GM12878 (cell line): ENCODE measurements at regions not wholly inside any gene's neighbourhood (a gene's known extent, or its start where the extent isn't known, plus 50 kb on each side); places are given as distances from the start of the nearest gene placed in this dataset.

Experiments used
- ATAC-seq: fragments of 200-7000 bp; cut with Tn5 transposase; 3 replicates; pipeline ENCODE4 v1.9.1; 2020; ENCODE audit warnings: mild to moderate bottlenecking, moderate library complexity
- BruUV-seq: library from RNA; stranded (reverse); fragments of 400-500 nt; replicated peaks from 2 replicates; lab custom pipeline; 2021; lab: Mats Ljungman, UMichigan
- CTCF ChIA-PET: fragments of 300-600 bp; sonication (Branson Sonifier 250); formaldehyde crosslinking; extraction: SDS; loops from one replicate; lab custom pipeline; 2021; ENCODE audit warnings: inconsistent platforms; lab: Yijun Ruan, JAX
- POLR2A ChIA-PET: fragments of 350-600 bp; formaldehyde crosslinking; extraction: SDS; loops from one replicate; lab custom pipeline; 2021; ENCODE audit warnings: inconsistent platforms; lab: Charles Lee
- RAD21 ChIA-PET: fragments of 300-600 bp; sonication (Branson Sonifier 250); formaldehyde crosslinking; loops from one replicate; lab custom pipeline; 2023; ENCODE audit warnings: antibody characterized with exemption; ENCODE audit not compliant: unreplicated experiment; lab: Charles Lee
- SMC1A ChIA-PET: fragments of 300-600 bp; sonication (Branson Sonifier 250); formaldehyde crosslinking; loops from one replicate; lab custom pipeline; 2023; ENCODE audit not compliant: unreplicated experiment, uncharacterized antibody; lab: Charles Lee
- DNase-seq: peaks from one replicate; pipeline ENCODE4 v3.0.0-alpha.2; 2011; ENCODE audit warnings: low read depth, low spot score
- FAIRE-seq: peaks from 3 replicates; lab custom pipeline; 2011; peaks lifted over from hg19 to GRCh38; lab: Jason Lieb, UNC
- H2AFZ ChIP-seq: 2 replicates; pipeline ENCODE4 v1.6.0; 2011; ENCODE audit warnings: low read depth, low read length, control low read depth; ENCODE audit not compliant: control insufficient read depth
- H3K27ac ChIP-seq: 2 replicates; pipeline ENCODE4 v1.5.1; 2011; ENCODE audit warnings: control low read depth; ENCODE audit not compliant: control insufficient read depth, insufficient read depth
- H3K27me3 ChIP-seq, 2 experiments: replicated peaks in 1 of 2; 2 replicates each; pipeline versions ENCODE4 v1.6.0 to v1.6.1; 2011; ENCODE audit warnings: low read length in 1 of 2; ENCODE audit not compliant: control insufficient read depth in 2 of 2, insufficient read depth in 2 of 2
- H3K36me3 ChIP-seq, 2 experiments: 2 replicates each; pipeline ENCODE4 v1.5.1; 2011; ENCODE audit warnings: low read length in 1 of 2; ENCODE audit not compliant: control insufficient read depth in 2 of 2, insufficient read depth in 2 of 2
- H3K4me1 ChIP-seq: 2 replicates; pipeline ENCODE4 v1.6.1; 2011; ENCODE audit warnings: mild to moderate bottlenecking, low read length, moderate library complexity, mixed read lengths; ENCODE audit not compliant: control insufficient read depth, insufficient read depth
- H3K4me2 ChIP-seq: 2 replicates; pipeline ENCODE4 v1.6.0; 2011; ENCODE audit warnings: control low read depth; ENCODE audit not compliant: control insufficient read depth, insufficient read depth
- H3K4me3 ChIP-seq: fragments of 200-600 bp; sonication (generic); 2 replicates; pipeline ENCODE4 v1.5.1; 2016
- H3K79me2 ChIP-seq: 2 replicates; pipeline ENCODE4 v1.6.0; 2011; ENCODE audit warnings: low read length; ENCODE audit not compliant: control insufficient read depth, insufficient read depth
- H3K9ac ChIP-seq: 2 replicates; pipeline ENCODE4 v1.8.0; 2011; ENCODE audit warnings: low read length, control low read depth, mixed read lengths; ENCODE audit not compliant: control insufficient read depth, insufficient read depth
- H3K9me3 ChIP-seq: replicated peaks from 3 replicates; pipeline ENCODE4 v1.5.1; 2011; ENCODE audit warnings: mild to moderate bottlenecking, low read length; ENCODE audit not compliant: control insufficient read depth, insufficient read depth
- H4K20me1 ChIP-seq: 2 replicates; pipeline ENCODE4 v1.6.0; 2011; ENCODE audit not compliant: control insufficient read depth, insufficient read depth
- HCFC1 ChIP-seq: fragments of 150-350 bp; IDR thresholded peaks from 2 replicates; pipeline ENCODE4 v1.6.1; 2014; ENCODE audit warnings: low read length
- NR2C2 ChIP-seq: IDR thresholded peaks from 2 replicates; pipeline ENCODE4 v1.6.1; 2011; ENCODE audit warnings: borderline replicate concordance, low read depth; ENCODE audit not compliant: control insufficient read depth, insufficient read length
- POLR2A ChIP-seq: IDR thresholded peaks from 2 replicates; pipeline ENCODE4 v1.6.1; 2011; ENCODE audit warnings: low read depth, mild to moderate bottlenecking, low read length
- SMC3 ChIP-seq: IDR thresholded peaks from 2 replicates; pipeline ENCODE4 v1.6.1; 2011; ENCODE audit warnings: low read length, improper control_type of control experiment, borderline replicate concordance
- whole genome bisulfite sequencing: methylation state at CpG from one replicate; pipeline ENCODE4 v1.1.6; 2016; ENCODE audit warnings: low lambda C conversion rate; ENCODE audit not compliant: insufficient replicate concordance, insufficient coverage; ENCODE audit errors: missing lambda C conversion rate; 5-methylcytosine and 5-hydroxymethylcytosine counted together
- in situ Hi-C: fragments of 300-500 bp; cut with MboI; formaldehyde crosslinking; loops from 9 replicates; pipeline ENCODE4 v1.14.3; 2018; ENCODE audit warnings: mixed read lengths
- intact Hi-C: fragments of 100-400 bp; cut with micrococcal nuclease; formaldehyde crosslinking; loops from one replicate; pipeline ENCODE4 v1.14.2; 2022; ENCODE audit not compliant: unreplicated experiment
- TF ChIP-seq, protein P1 (sequence below): fragments of 450-650 bp; IDR thresholded peaks from 2 replicates; pipeline ENCODE4 v1.6.1; 2017; ENCODE audit warnings: antibody characterized with exemption, mild to moderate bottlenecking, moderate library complexity

DNA sequence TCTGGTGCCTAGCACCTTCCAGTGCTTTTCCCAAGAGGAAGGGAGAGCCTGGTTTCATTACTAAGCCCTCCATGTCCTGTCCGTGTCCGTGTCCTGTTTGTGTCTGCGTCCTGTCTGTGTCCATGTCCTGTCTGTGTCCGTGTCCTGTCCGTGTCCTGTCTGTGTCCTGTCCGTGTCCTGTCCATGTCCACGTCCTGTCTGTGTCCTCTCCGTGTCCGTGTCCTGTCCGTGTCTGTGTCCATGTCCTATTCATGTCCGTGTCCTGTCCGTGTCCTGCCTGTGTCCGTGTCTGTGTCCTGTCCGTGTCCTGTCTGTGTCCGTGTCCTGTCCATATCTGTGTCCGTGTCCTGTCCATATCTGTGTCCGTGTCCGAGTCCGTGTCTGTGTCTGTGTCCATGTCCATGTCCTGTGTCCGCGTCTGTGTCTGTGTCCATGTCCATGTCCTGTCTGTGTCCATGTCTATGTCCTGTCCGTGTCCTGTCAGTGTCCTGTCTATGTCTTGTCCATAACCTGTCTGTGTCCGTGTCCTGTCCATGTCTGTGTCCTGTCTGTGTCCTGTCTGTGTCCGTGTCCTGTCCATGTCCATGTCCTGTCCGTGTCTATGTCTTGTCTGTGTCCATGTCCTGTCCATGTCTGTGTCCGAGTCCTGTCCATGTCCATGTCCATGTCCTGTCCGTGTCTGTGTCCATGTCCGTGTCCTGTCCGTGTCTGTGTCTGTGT, 54.4 kb upstream of the BHLHE23 start:
- POLR2A ChIA-PET: no interaction called here
- H3K9ac ChIP-seq: no peak overlapping the region

More for the DNA sequence above, 54.4 kb upstream of the BHLHE23 start:
- no peak for DNase-seq
- in situ Hi-C loops: no loop called here
- TF ChIP-seq, protein P1, sequence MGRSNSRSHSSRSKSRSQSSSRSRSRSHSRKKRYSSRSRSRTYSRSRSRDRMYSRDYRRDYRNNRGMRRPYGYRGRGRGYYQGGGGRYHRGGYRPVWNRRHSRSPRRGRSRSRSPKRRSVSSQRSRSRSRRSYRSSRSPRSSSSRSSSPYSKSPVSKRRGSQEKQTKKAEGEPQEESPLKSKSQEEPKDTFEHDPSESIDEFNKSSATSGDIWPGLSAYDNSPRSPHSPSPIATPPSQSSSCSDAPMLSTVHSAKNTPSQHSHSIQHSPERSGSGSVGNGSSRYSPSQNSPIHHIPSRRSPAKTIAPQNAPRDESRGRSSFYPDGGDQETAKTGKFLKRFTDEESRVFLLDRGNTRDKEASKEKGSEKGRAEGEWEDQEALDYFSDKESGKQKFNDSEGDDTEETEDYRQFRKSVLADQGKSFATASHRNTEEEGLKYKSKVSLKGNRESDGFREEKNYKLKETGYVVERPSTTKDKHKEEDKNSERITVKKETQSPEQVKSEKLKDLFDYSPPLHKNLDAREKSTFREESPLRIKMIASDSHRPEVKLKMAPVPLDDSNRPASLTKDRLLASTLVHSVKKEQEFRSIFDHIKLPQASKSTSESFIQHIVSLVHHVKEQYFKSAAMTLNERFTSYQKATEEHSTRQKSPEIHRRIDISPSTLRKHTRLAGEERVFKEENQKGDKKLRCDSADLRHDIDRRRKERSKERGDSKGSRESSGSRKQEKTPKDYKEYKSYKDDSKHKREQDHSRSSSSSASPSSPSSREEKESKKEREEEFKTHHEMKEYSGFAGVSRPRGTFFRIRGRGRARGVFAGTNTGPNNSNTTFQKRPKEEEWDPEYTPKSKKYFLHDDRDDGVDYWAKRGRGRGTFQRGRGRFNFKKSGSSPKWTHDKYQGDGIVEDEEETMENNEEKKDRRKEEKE: no peak
- TF ChIP-seq SMC3 (no peak), NR2C2 (peak; percentile 29), HCFC1 (no peak), POLR2A (peak; percentile 40)
- Histone ChIP-seq H3K36me3 (no peaks in the 10 kb centered on the region), H3K27me3 (no peaks in the 10 kb centered on the region), H3K4me2 (no peak overlapping the region), H3K4me1 (no peaks in the 10 kb centered on the region), H3K79me2 (no peaks in the 10 kb centered on the region), H2AFZ (no peak overlapping the region), H4K20me1 (no peaks in the 10 kb centered on the region), H3K9me3 (no peaks in the 10 kb centered on the region), H3K4me3 (no peak overlapping the region), H3K27ac (no peak overlapping the region)
- ATAC-seq: no peak
- ChIA-PET SMC1A (interaction anchor here (1.3 kb wide), 1 partner anchor 24 kb away, joined by 3 read pairs; no protein-coding TSS in a partner anchor), RAD21 (no interaction called here), CTCF (interaction anchor here (0.8 kb wide), 1 partner anchor 49 kb away, joined by 3 read pairs; no protein-coding TSS in a partner anchor)
- WGBS: 78% methylated on average over 28 of the region's 29 CpGs
- BruUV-seq: no TSS peak
- intact Hi-C loops: no loop called here
- FAIRE-seq: no peak
